Activated T-helper 1 cell treated with Interleukin-2 at 50 U/mL for 16 hours (primary cell): ENCODE measurements at regions not wholly inside any gene's neighbourhood (a gene's known extent, or its start where the extent isn't known, plus 50 kb on each side); places are given as distances from the start of the nearest gene placed in this dataset.
"Not testable (repeated sequence)": the region's sequence is repeated elsewhere in the genome, so short reads cannot be mapped to it uniquely, and the experiment has no call there.

Experiments used
- DNase-seq: peaks from one replicate; pipeline ENCODE4 v3.0.0-alpha.2; 2020; ENCODE audit warnings: low read depth

GRCh38 chr11:122604621-122605020, 50.9 kb upstream of the UBASH3B start:
- DNase-seq: no peak

- no peak for DNase-seq
Observed at GRCh38 chr11:122601141-122602125, 54.1 kb upstream of the UBASH3B start.

- DNase-seq: no peak
Observed at GRCh38 chr11:122600290-122600689, 55.2 kb upstream of the UBASH3B start.

- DNase-seq: no peak
Observed at GRCh38 chr11:122599434-122599833, 56.1 kb upstream of the UBASH3B start.

- no peak for DNase-seq
Observed at GRCh38 chr11:122598971-122599370, 56.6 kb upstream of the UBASH3B start.

GRCh38 chr11:122597511-122597910, 58.0 kb upstream of the UBASH3B start:
- no peak for DNase-seq

GRCh38 chr11:122594986-122595645, 60.4 kb upstream of the UBASH3B start:
- DNase-seq: no peak

GRCh38 chr11:122593473-122594420, 61.8 kb upstream of the UBASH3B start:
- DNase-seq: no peak

GRCh38 chr11:122592641-122593040, 62.9 kb upstream of the UBASH3B start:
- DNase-seq: no peak

- no peak for DNase-seq
Observed at GRCh38 chr11:122584670-122585069, 70.9 kb upstream of the UBASH3B start.

GRCh38 chr11:122580071-122580470, 75.5 kb upstream of the UBASH3B start:
- not testable (repeated sequence) for DNase-seq

- DNase-seq: no peak
Observed at GRCh38 chr11:122578171-122578825, 77.2 kb upstream of the UBASH3B start.

GRCh38 chr11:122572592-122572991, 82.9 kb upstream of the UBASH3B start:
- DNase-seq: no peak

GRCh38 chr11:122563761-122564160, 91.8 kb upstream of the UBASH3B start:
- DNase-seq: no peak

- DNase-seq: no peak
Observed at GRCh38 chr11:122559734-122560382, 95.7 kb upstream of the UBASH3B start.

- DNase-seq: not testable (repeated sequence)
Observed at GRCh38 chr11:122559218-122559617, 96.3 kb upstream of the UBASH3B start.

GRCh38 chr11:122557163-122557562, 98.4 kb upstream of the UBASH3B start:
- DNase-seq: not testable (repeated sequence)

- no peak for DNase-seq
Observed at GRCh38 chr11:122556605-122557004, 98.9 kb upstream of the UBASH3B start.

- no peak for DNase-seq
Observed at GRCh38 chr11:122538060-122538459, 117.5 kb upstream of the UBASH3B start.

- no peak for DNase-seq
Observed at GRCh38 chr11:122524898-122525297, 130.6 kb upstream of the UBASH3B start.
